ENCODE measurements at regions not wholly inside any gene's neighbourhood (a gene's known extent, or its start where the extent isn't known, plus 50 kb on each side); places are given as distances from the start of the nearest gene placed in this dataset.

- intact Hi-C loops (cut with DNase I; ENCODE audit: low total_unique reads), result no loop called here
- Histone ChIP-seq H3K4me3 (no peak overlapping the region), H3K27ac (no peak overlapping the region), H3K27me3 (no peaks in the 10 kb centered on the region), H3K9me3 (no peaks in the 10 kb centered on the region), H3K4me1 (no peaks in the 10 kb centered on the region), H3K36me3 (no peaks in the 10 kb centered on the region)
- TF ChIP-seq POLR2A (IDR thresholded peaks at IDR 0.05) (no peak), CTCF (IDR thresholded peaks at IDR 0.05) (no peak), POLR2AphosphoS5 (IDR thresholded peaks at IDR 0.05) (no peak)
- DNase-seq (ENCODE audit: low spot score in 2 of 2), result no peak
Observed at GRCh38 chr2:79250656-79251055, 91.1 kb upstream of the REG3A start.

GRCh38 chr2:79248776-79249175 lies 89.2 kb upstream of the REG3A start:
- no peaks in the 10 kb centered on the region for H3K27me3 ChIP-seq
- no peaks in the 10 kb centered on the region for H3K36me3 ChIP-seq
- H3K4me3 ChIP-seq, result no peak overlapping the region
- intact Hi-C loops (cut with DNase I; ENCODE audit: low total_unique reads), result no loop called here
- no peak for DNase-seq (ENCODE audit: low spot score in 2 of 2)
- no peaks in the 10 kb centered on the region for H3K9me3 ChIP-seq
- H3K4me1 ChIP-seq, result no peaks in the 10 kb centered on the region
- TF ChIP-seq CTCF (IDR thresholded peaks at IDR 0.05), result no peak
- TF ChIP-seq POLR2AphosphoS5 (IDR thresholded peaks at IDR 0.05), result no peak
- no peak for TF ChIP-seq POLR2A (IDR thresholded peaks at IDR 0.05)
- no peak overlapping the region for H3K27ac ChIP-seq

- Histone ChIP-seq H3K4me3 (no peak overlapping the region), H3K36me3 (peaks cover 5% of the 10 kb centered on the region), H3K27me3 (peaks cover 0 to 6% of the 10 kb centered on the region in 2 donors), H3K4me1 (no peaks in the 10 kb centered on the region), H3K27ac (no peak overlapping the region), H3K9me3 (no peaks in the 10 kb centered on the region)
- TF ChIP-seq POLR2AphosphoS5 (IDR thresholded peaks at IDR 0.05), result no peak
- no peak for TF ChIP-seq CTCF (IDR thresholded peaks at IDR 0.05)
- no peak for TF ChIP-seq POLR2A (IDR thresholded peaks at IDR 0.05)
- DNase-seq (ENCODE audit: low spot score in 2 of 2), result no peak
- intact Hi-C loops (cut with DNase I; ENCODE audit: low total_unique reads), result no loop called here
Observed at GRCh38 chr2:79235135-79235534, 75.6 kb upstream of the REG3A start.

GRCh38 chr2:79223539-79223938 lies 64.0 kb upstream of the REG3A start:
- Histone ChIP-seq H3K4me1 (no peaks in the 10 kb centered on the region), H3K27ac (no peak overlapping the region), H3K27me3 (no peaks in the 10 kb centered on the region), H3K9me3 (no peaks in the 10 kb centered on the region), H3K36me3 (no peaks in the 10 kb centered on the region), H3K4me3 (no peak overlapping the region)
- intact Hi-C loops (cut with DNase I; ENCODE audit: low total_unique reads), result no loop called here
- TF ChIP-seq POLR2AphosphoS5 (IDR thresholded peaks at IDR 0.05) (no peak), CTCF (IDR thresholded peaks at IDR 0.05) (no peak), POLR2A (IDR thresholded peaks at IDR 0.05) (no peak)
- no peak for DNase-seq (ENCODE audit: low spot score in 2 of 2)

- Histone ChIP-seq H3K9me3 (no peaks in the 10 kb centered on the region), H3K27me3 (no peaks in the 10 kb centered on the region), H3K4me1 (no peaks in the 10 kb centered on the region), H3K36me3 (no peaks in the 10 kb centered on the region), H3K4me3 (no peak overlapping the region), H3K27ac (no peak overlapping the region)
- intact Hi-C loops (cut with DNase I; ENCODE audit: low total_unique reads), result no loop called here
- no peak for DNase-seq (ENCODE audit: low spot score in 2 of 2)
- TF ChIP-seq CTCF (IDR thresholded peaks at IDR 0.05), result peak in 2 of 3 donors; percentile 28 to 41
- no peak for TF ChIP-seq POLR2AphosphoS5 (IDR thresholded peaks at IDR 0.05)
Observed at GRCh38 chr2:79219383-79219988, 59.9 kb upstream of the REG3A start.
